ENCODE measurements at regions not wholly inside any gene's neighbourhood (a gene's known extent, or its start where the extent isn't known, plus 50 kb on each side); places are given as distances from the start of the nearest gene placed in this dataset.

DNA sequence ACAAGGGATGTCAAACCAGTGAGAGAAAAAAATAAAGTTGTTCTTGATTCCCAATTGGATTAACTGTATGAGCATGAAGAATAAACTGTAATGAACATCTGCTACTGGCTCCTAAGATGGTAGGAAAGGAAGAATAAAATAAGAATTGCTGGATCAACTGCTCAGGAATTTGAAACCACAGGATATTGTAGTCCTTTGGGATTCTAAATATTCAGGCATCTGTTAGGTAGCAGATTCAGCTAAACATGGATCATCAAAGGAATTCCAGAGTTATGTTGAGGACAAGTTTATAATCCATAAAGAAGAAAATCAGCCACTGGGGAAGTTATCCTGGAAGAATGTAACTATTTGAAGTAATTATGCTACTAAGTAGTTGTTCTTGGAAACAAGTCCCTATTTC lies 65.8 kb downstream of the ISL1 start:
- no peak overlapping the region for H3K27ac ChIP-seq (ENCODE audit: low read depth, low read length)
- ChIA-PET CTCF (no interaction called here), POLR2A (no interaction called here)
- TF ChIP-seq, protein P1, sequence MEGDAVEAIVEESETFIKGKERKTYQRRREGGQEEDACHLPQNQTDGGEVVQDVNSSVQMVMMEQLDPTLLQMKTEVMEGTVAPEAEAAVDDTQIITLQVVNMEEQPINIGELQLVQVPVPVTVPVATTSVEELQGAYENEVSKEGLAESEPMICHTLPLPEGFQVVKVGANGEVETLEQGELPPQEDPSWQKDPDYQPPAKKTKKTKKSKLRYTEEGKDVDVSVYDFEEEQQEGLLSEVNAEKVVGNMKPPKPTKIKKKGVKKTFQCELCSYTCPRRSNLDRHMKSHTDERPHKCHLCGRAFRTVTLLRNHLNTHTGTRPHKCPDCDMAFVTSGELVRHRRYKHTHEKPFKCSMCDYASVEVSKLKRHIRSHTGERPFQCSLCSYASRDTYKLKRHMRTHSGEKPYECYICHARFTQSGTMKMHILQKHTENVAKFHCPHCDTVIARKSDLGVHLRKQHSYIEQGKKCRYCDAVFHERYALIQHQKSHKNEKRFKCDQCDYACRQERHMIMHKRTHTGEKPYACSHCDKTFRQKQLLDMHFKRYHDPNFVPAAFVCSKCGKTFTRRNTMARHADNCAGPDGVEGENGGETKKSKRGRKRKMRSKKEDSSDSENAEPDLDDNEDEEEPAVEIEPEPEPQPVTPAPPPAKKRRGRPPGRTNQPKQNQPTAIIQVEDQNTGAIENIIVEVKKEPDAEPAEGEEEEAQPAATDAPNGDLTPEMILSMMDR (IDR thresholded peaks at IDR 0.05; ENCODE audit: low read depth, low read length): no peak
- no peak overlapping the region for H3K4me3 ChIP-seq (ENCODE audit: low read depth, low read length)
- H3K27me3 ChIP-seq (ENCODE audit: control insufficient read depth, insufficient read depth, low read length): no peaks in the 10 kb centered on the region
- DNase-seq (ENCODE audit: low read depth, low spot score): no peak
- H3K9me3 ChIP-seq (ENCODE audit: control insufficient read depth, insufficient read depth, low read length): no peaks in the 10 kb centered on the region

DNA sequence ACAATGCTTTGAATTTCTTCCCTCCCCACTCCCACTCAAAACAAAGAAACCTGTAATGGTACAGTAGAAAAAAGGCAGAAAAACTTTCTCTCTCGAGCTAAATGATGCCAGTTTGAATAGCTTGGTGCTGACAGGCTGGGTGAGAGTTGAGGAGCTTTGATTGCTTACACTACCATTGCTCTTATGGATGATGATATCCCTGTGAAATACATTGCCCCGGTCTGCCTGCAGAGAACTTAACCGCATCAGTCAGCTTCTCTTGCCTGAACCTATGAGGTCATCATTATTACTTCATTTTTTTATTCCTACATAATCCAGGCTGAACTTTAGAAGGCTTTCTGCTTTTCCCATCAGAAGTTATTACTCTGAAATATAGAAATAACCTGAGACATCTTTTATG lies 69.3 kb downstream of the ISL1 start:
- TF ChIP-seq, protein P1 (IDR thresholded peaks at IDR 0.05; ENCODE audit: low read depth, low read length): no peak
- no peak overlapping the region for H3K27ac ChIP-seq (ENCODE audit: low read depth, low read length)
- no peaks in the 10 kb centered on the region for H3K27me3 ChIP-seq (ENCODE audit: control insufficient read depth, insufficient read depth, low read length)
- DNase-seq (ENCODE audit: low read depth, low spot score): no peak
- no peak overlapping the region for H3K4me3 ChIP-seq (ENCODE audit: low read depth, low read length)
- ChIA-PET CTCF (no interaction called here), POLR2A (no interaction called here)
- no peaks in the 10 kb centered on the region for H3K9me3 ChIP-seq (ENCODE audit: control insufficient read depth, insufficient read depth, low read length)

DNA sequence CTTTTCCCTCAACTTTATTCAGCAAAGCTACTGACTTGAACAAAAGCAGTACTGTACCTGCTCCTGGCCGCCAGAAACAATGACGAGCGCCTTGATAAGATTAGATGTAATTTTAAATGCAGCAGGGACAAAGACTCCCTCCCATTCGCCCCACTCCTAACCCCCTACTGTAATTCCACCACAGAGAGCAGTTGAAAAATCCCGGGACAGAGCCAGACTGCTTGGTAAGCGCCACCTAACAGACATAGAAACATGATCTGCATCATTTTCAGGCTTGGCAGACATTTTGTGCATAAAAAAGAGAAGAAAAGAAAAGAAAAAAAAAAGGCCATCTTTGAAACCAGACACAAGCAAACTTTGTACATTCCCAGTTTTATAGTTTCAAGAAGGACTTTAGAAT lies 81.9 kb downstream of the ISL1 start:
- Histone ChIP-seq H3K27me3 (ENCODE audit: control insufficient read depth, insufficient read depth, low read length) (no peaks in the 10 kb centered on the region), H3K4me3 (ENCODE audit: low read depth, low read length) (no peak overlapping the region), H3K27ac (ENCODE audit: low read depth, low read length) (no peak overlapping the region), H3K9me3 (ENCODE audit: control insufficient read depth, insufficient read depth, low read length) (no peaks in the 10 kb centered on the region)
- no peak for DNase-seq (ENCODE audit: low read depth, low spot score)
- ChIA-PET CTCF (no interaction called here), POLR2A (no interaction called here)
- TF ChIP-seq, protein P1 (IDR thresholded peaks at IDR 0.05; ENCODE audit: low read depth, low read length): no peak

DNA sequence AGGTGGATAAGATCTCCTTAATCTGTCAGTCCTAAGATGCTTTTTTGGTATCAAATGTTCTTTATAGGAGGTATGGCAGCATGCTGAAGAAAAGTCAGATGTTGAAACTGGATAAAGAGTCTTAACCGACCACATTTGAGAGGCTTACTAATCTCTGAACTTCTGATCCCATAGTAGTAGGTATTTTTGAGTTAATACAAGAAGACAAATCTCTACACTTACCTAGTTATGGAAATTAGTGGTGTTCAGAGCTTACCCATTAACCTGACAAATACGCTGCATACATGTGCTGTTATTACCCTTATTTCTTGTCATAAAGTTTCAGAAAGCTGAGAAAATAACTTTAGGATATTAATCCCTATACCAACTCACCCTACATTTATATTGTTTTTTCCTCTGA lies 83.0 kb downstream of the ISL1 start:
- CTCF ChIA-PET: no interaction called here
- Histone ChIP-seq H3K4me3 (ENCODE audit: low read depth, low read length) (no peak overlapping the region), H3K27me3 (ENCODE audit: control insufficient read depth, insufficient read depth, low read length) (no peaks in the 10 kb centered on the region), H3K9me3 (ENCODE audit: control insufficient read depth, insufficient read depth, low read length) (no peaks in the 10 kb centered on the region), H3K27ac (ENCODE audit: low read depth, low read length) (no peak overlapping the region)
- POLR2A ChIA-PET: no interaction called here
- TF ChIP-seq, protein P1 (IDR thresholded peaks at IDR 0.05; ENCODE audit: low read depth, low read length): no peak
- no peak for DNase-seq (ENCODE audit: low read depth, low spot score)

DNA sequence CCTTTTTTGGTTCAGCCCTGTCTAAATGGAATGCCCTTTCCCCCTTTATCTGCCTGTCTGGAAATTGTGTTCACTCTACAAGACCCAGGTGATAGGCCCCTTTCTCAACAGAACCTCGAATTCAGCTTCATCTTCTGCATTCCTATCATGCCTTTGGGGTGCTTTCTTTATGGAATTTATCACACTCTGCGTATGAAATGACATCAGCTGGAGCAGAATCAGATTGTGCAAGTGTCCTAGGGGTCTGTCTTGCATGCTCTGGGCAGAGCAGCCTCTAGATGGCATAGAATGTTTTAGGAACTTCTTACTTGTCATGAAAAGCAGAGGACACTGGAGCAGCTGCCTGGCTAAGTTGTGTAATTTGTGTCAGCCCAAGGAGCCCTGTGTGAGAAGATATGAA lies 84.9 kb downstream of the ISL1 start:
- ChIA-PET POLR2A (no interaction called here), CTCF (no interaction called here)
- H3K9me3 ChIP-seq (ENCODE audit: control insufficient read depth, insufficient read depth, low read length): no peaks in the 10 kb centered on the region
- TF ChIP-seq, protein P1 (IDR thresholded peaks at IDR 0.05; ENCODE audit: low read depth, low read length): no peak
- no peak overlapping the region for H3K4me3 ChIP-seq (ENCODE audit: low read depth, low read length)
- no peaks in the 10 kb centered on the region for H3K27me3 ChIP-seq (ENCODE audit: control insufficient read depth, insufficient read depth, low read length)
- DNase-seq (ENCODE audit: low read depth, low spot score): no peak
- H3K27ac ChIP-seq (ENCODE audit: low read depth, low read length): no peak overlapping the region
